ENCODE measurements at regions not wholly inside any gene's neighbourhood (a gene's known extent, or its start where the extent isn't known, plus 50 kb on each side); places are given as distances from the start of the nearest gene placed in this dataset.

- in situ Hi-C loops (cut with MboI; ENCODE audit: low pct_unique_long_range_greater_than_20kb, low sequenced_read_pairs, unreplicated experiment): no loop called here
- TF ChIP-seq CTCF (IDR thresholded peaks at IDR 0.05; ENCODE audit: extremely low read depth, insufficient read depth, missing control alignments): no peak
- no peak for DNase-seq (ENCODE audit: low spot score)
Measured at GRCh38 chr5:61999371-61999770, 306.6 kb upstream of the KIF2A start.

GRCh38 chr5:62000646-62001045 is 305.4 kb upstream of the KIF2A start:
- TF ChIP-seq CTCF (IDR thresholded peaks at IDR 0.05; ENCODE audit: extremely low read depth, insufficient read depth, missing control alignments): no peak
- no peak for DNase-seq (ENCODE audit: low spot score)
- in situ Hi-C loops (cut with MboI; ENCODE audit: low pct_unique_long_range_greater_than_20kb, low sequenced_read_pairs, unreplicated experiment): no loop called here

GRCh38 chr5:62001640-62002039 is 304.4 kb upstream of the KIF2A start:
- no peak for TF ChIP-seq CTCF (IDR thresholded peaks at IDR 0.05; ENCODE audit: extremely low read depth, insufficient read depth, missing control alignments)
- no peak for DNase-seq (ENCODE audit: low spot score)
- in situ Hi-C loops (cut with MboI; ENCODE audit: low pct_unique_long_range_greater_than_20kb, low sequenced_read_pairs, unreplicated experiment): no loop called here

GRCh38 chr5:62002436-62002835 is 303.6 kb upstream of the KIF2A start:
- no peak for TF ChIP-seq CTCF (IDR thresholded peaks at IDR 0.05; ENCODE audit: extremely low read depth, insufficient read depth, missing control alignments)
- in situ Hi-C loops (cut with MboI; ENCODE audit: low pct_unique_long_range_greater_than_20kb, low sequenced_read_pairs, unreplicated experiment): no loop called here

GRCh38 chr5:62005551-62005950 is 300.5 kb upstream of the KIF2A start:
- TF ChIP-seq CTCF (IDR thresholded peaks at IDR 0.05; ENCODE audit: extremely low read depth, insufficient read depth, missing control alignments): no peak
- no peak for DNase-seq (ENCODE audit: low spot score)
- in situ Hi-C loops (cut with MboI; ENCODE audit: low pct_unique_long_range_greater_than_20kb, low sequenced_read_pairs, unreplicated experiment): no loop called here

More at GRCh38 chr5:62002436-62002835, 303.6 kb upstream of the KIF2A start:
- no peak for DNase-seq (ENCODE audit: low spot score)

GRCh38 chr5:62007457-62007856 is 298.5 kb upstream of the KIF2A start:
- no peak for DNase-seq (ENCODE audit: low spot score)
- TF ChIP-seq CTCF (IDR thresholded peaks at IDR 0.05; ENCODE audit: extremely low read depth, insufficient read depth, missing control alignments): no peak
- in situ Hi-C loops (cut with MboI; ENCODE audit: low pct_unique_long_range_greater_than_20kb, low sequenced_read_pairs, unreplicated experiment): no loop called here

GRCh38 chr5:62011089-62011664 is 294.8 kb upstream of the KIF2A start:
- no peak for TF ChIP-seq CTCF (IDR thresholded peaks at IDR 0.05; ENCODE audit: extremely low read depth, insufficient read depth, missing control alignments)
- no peak for DNase-seq (ENCODE audit: low spot score)
- in situ Hi-C loops (cut with MboI; ENCODE audit: low pct_unique_long_range_greater_than_20kb, low sequenced_read_pairs, unreplicated experiment): no loop called here

Measured in GM13977 (cell line).